HG03060 (cell line): ENCODE measurements at regions not wholly inside any gene's neighbourhood (a gene's known extent, or its start where the extent isn't known, plus 50 kb on each side); places are given as distances from the start of the nearest gene placed in this dataset.

Source experiments
- ATAC-seq: cut with Tn5 transposase; IDR thresholded peaks from one replicate; pipeline ENCODE4 v1.9.1; 2021; ENCODE audit warnings: low read depth, moderate number of reproducible peaks; ENCODE audit not compliant: unreplicated experiment

GRCh38 chr4:12884846-12885796 lies 599.0 kb downstream of the RAB28 start:
- ATAC-seq, result no peak

GRCh38 chr4:12881945-12882584 lies 602.1 kb downstream of the RAB28 start:
- no peak for ATAC-seq

GRCh38 chr4:12880844-12881243 lies 603.3 kb downstream of the RAB28 start:
- no peak for ATAC-seq

GRCh38 chr4:12879496-12879895 lies 604.6 kb downstream of the RAB28 start:
- no peak for ATAC-seq

- no peak for ATAC-seq
Observed at GRCh38 chr4:12875640-12876243, 608.4 kb downstream of the RAB28 start.

- ATAC-seq, result no peak
Observed at GRCh38 chr4:12873351-12873750, 610.8 kb downstream of the RAB28 start.

- ATAC-seq, result no peak
Observed at GRCh38 chr4:12861422-12861821, 622.7 kb downstream of the RAB28 start.

GRCh38 chr4:12852338-12853307 lies 631.5 kb downstream of the RAB28 start:
- no peak for ATAC-seq

GRCh38 chr4:12846368-12846767 lies 637.8 kb downstream of the RAB28 start:
- no peak for ATAC-seq

GRCh38 chr4:12844141-12844540 lies 640.0 kb downstream of the RAB28 start:
- no peak for ATAC-seq

GRCh38 chr4:12827966-12828365 lies 656.2 kb downstream of the RAB28 start:
- no peak for ATAC-seq

- no peak for ATAC-seq
Observed at GRCh38 chr4:12791536-12791935, 692.6 kb downstream of the RAB28 start.

- no peak for ATAC-seq
Observed at GRCh38 chr4:12787261-12787660, 696.9 kb downstream of the RAB28 start.

GRCh38 chr4:12778706-12779105 lies 705.4 kb downstream of the RAB28 start:
- ATAC-seq, result no peak

- ATAC-seq, result no peak
Observed at GRCh38 chr4:12778191-12778590, 705.9 kb downstream of the RAB28 start.

- no peak for ATAC-seq
Observed at GRCh38 chr4:12770351-12770750, 713.8 kb downstream of the RAB28 start.

GRCh38 chr4:12761694-12762093 lies 722.4 kb downstream of the RAB28 start:
- no peak for ATAC-seq

- ATAC-seq, result no peak
Observed at GRCh38 chr4:12747154-12747553, 737.0 kb downstream of the RAB28 start.

- ATAC-seq, result no peak
Observed at GRCh38 chr4:12746221-12746620, 737.9 kb downstream of the RAB28 start.

- ATAC-seq, result no peak
Observed at GRCh38 chr4:12734586-12734985, 749.6 kb downstream of the RAB28 start.
